ENCODE measurements at regions not wholly inside any gene's neighbourhood (a gene's known extent, or its start where the extent isn't known, plus 50 kb on each side); places are given as distances from the start of the nearest gene placed in this dataset.
"Not testable (repeated sequence)": the region's sequence is repeated elsewhere in the genome, so short reads cannot be mapped to it uniquely, and the experiment has no call there.

- Histone ChIP-seq H3K4me3 (no peak overlapping the region), H3K27ac (no peak overlapping the region)
Observed at GRCh38 chr5:67858471-67859031, 357.0 kb upstream of the PIK3R1 start.

GRCh38 chr5:67857502-67857901, 358.1 kb upstream of the PIK3R1 start:
- Histone ChIP-seq H3K4me3 (no peak overlapping the region), H3K27ac (no peak overlapping the region)

GRCh38 chr5:67855523-67855922, 360.0 kb upstream of the PIK3R1 start:
- Histone ChIP-seq H3K27ac (no peak overlapping the region), H3K4me3 (no peak overlapping the region)

GRCh38 chr5:67850906-67851305, 364.6 kb upstream of the PIK3R1 start:
- H3K27ac ChIP-seq, H3K4me3 ChIP-seq: not testable (repeated sequence)

GRCh38 chr5:67844924-67845323, 370.6 kb upstream of the PIK3R1 start:
- Histone ChIP-seq H3K4me3 (no peak overlapping the region), H3K27ac (no peak overlapping the region)

GRCh38 chr5:67842806-67843205, 372.8 kb upstream of the PIK3R1 start:
- Histone ChIP-seq H3K27ac (no peak overlapping the region), H3K4me3 (no peak overlapping the region)

- not testable (repeated sequence) for H3K27ac ChIP-seq, H3K4me3 ChIP-seq
Observed at GRCh38 chr5:67837225-67837624, 378.3 kb upstream of the PIK3R1 start.

- not testable (repeated sequence) for H3K27ac ChIP-seq, H3K4me3 ChIP-seq
Observed at GRCh38 chr5:67836496-67836895, 379.1 kb upstream of the PIK3R1 start.

GRCh38 chr5:67831048-67831447, 384.5 kb upstream of the PIK3R1 start:
- no peak overlapping the region for H3K27ac ChIP-seq
- no peak overlapping the region for H3K4me3 ChIP-seq

GRCh38 chr5:67827541-67827940, 388.0 kb upstream of the PIK3R1 start:
- Histone ChIP-seq H3K27ac (no peak overlapping the region), H3K4me3 (no peak overlapping the region)

GRCh38 chr5:67824852-67825251, 390.7 kb upstream of the PIK3R1 start:
- Histone ChIP-seq H3K4me3 (no peak overlapping the region), H3K27ac (no peak overlapping the region)

GRCh38 chr5:67817652-67818051, 397.9 kb upstream of the PIK3R1 start:
- H3K4me3 ChIP-seq = peak overlapping the region in 3 of 7 experiments; percentile 7 to 28 (median 15)

GRCh38 chr5:67816456-67816855, 399.1 kb upstream of the PIK3R1 start:
- H3K27ac ChIP-seq = peak overlapping the region in 1 of 21 experiments; percentile 30

More at GRCh38 chr5:67817652-67818051, 397.9 kb upstream of the PIK3R1 start:
- H3K27ac ChIP-seq = peak overlapping the region in 2 of 21 experiments; percentile 0 to 37

GRCh38 chr5:67815455-67816391, 399.8 kb upstream of the PIK3R1 start:
- Histone ChIP-seq H3K27ac (peak overlapping the region in 2 of 21 experiments; percentile 26 to 30), H3K4me3 (no peak overlapping the region)

More at GRCh38 chr5:67816456-67816855, 399.1 kb upstream of the PIK3R1 start:
- no peak overlapping the region for H3K4me3 ChIP-seq

- H3K4me3 ChIP-seq = no peak overlapping the region
- no peak overlapping the region for H3K27ac ChIP-seq
Observed at GRCh38 chr5:67814569-67815311, 400.8 kb upstream of the PIK3R1 start.

GRCh38 chr5:67813877-67814539, 401.5 kb upstream of the PIK3R1 start:
- no peak overlapping the region for H3K27ac ChIP-seq
- H3K4me3 ChIP-seq = no peak overlapping the region

- Histone ChIP-seq H3K27ac (no peak overlapping the region), H3K4me3 (no peak overlapping the region)
Observed at GRCh38 chr5:67809589-67809988, 406.0 kb upstream of the PIK3R1 start.

- H3K4me3 ChIP-seq = no peak overlapping the region
- no peak overlapping the region for H3K27ac ChIP-seq
Observed at GRCh38 chr5:67808340-67808739, 407.2 kb upstream of the PIK3R1 start.

- Histone ChIP-seq H3K4me3 (no peak overlapping the region), H3K27ac (no peak overlapping the region)
Observed at GRCh38 chr5:67807439-67807888, 408.1 kb upstream of the PIK3R1 start.

Data from skin epidermis (tissue), 12 donors.